Epithelial cell of esophagus (primary cell): ENCODE measurements at regions not wholly inside any gene's neighbourhood (a gene's known extent, or its start where the extent isn't known, plus 50 kb on each side); places are given as distances from the start of the nearest gene placed in this dataset.

Experiments used
- DNase-seq: peaks from one replicate; pipeline ENCODE4 v3.0.0; 2010; ENCODE audit warnings: low read depth
- H3K4me3 ChIP-seq: 2 replicates; pipeline ENCODE4 v1.5.1; 2011; ENCODE audit warnings: mild to moderate bottlenecking, low read length, control low read depth
- TF ChIP-seq, protein P1 (sequence below): IDR thresholded peaks from 2 replicates; pipeline ENCODE4 v1.5.1; 2011; ENCODE audit warnings: low read depth, mild to moderate bottlenecking, low read length, control low read depth, inconsistent platforms; ENCODE audit not compliant: insufficient read depth; ENCODE audit errors: missing control alignments

GRCh38 chr2:183995632-183996031 lies 602.7 kb upstream of the ZNF804A start:
- H3K4me3 ChIP-seq, result no peak overlapping the region
- TF ChIP-seq, protein P1, sequence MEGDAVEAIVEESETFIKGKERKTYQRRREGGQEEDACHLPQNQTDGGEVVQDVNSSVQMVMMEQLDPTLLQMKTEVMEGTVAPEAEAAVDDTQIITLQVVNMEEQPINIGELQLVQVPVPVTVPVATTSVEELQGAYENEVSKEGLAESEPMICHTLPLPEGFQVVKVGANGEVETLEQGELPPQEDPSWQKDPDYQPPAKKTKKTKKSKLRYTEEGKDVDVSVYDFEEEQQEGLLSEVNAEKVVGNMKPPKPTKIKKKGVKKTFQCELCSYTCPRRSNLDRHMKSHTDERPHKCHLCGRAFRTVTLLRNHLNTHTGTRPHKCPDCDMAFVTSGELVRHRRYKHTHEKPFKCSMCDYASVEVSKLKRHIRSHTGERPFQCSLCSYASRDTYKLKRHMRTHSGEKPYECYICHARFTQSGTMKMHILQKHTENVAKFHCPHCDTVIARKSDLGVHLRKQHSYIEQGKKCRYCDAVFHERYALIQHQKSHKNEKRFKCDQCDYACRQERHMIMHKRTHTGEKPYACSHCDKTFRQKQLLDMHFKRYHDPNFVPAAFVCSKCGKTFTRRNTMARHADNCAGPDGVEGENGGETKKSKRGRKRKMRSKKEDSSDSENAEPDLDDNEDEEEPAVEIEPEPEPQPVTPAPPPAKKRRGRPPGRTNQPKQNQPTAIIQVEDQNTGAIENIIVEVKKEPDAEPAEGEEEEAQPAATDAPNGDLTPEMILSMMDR, result no peak
- DNase-seq, result peak; percentile 26

- no peak for DNase-seq
- TF ChIP-seq, protein P1, result no peak
- no peak overlapping the region for H3K4me3 ChIP-seq
Observed at GRCh38 chr2:183996825-183997793, 601.2 kb upstream of the ZNF804A start.

DNA sequence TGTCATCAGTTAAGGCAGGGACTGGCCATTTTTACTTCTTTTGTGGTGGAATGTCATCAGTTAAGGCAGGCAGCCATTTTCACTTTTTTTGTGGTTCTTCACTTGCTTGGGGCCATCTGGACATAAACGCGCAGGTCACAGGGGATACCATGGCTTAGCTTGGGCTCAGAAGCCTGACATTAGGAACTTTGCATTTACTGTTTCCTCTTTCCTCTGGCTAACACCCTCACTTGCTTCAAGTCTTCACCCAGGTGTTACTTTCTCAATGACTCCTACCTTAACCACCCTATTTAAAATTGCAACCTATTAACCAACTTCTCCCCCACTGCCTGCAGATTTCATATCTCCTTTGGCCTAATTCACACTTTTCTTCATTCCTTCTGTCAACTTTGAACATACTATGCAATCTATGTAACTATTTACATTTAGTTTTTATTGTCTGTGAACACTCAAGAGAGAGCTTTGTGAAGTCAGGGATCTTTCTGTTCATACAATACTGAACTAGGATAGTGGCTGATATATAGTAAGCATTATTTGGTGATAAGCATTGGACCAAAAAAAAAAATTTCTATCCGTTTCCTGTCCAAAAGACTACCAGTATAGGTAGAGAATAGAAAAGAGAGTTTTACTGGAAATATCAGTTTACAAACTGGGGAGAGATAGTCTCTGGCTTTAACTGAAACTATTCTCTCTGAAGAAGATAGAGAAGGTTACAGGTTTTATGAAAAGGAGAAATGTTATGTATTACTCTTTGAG lies 600.1 kb upstream of the ZNF804A start:
- TF ChIP-seq, protein P1, result no peak
- no peak for DNase-seq
- H3K4me3 ChIP-seq, result no peak overlapping the region

GRCh38 chr2:183998797-183999190 lies 599.5 kb upstream of the ZNF804A start:
- TF ChIP-seq, protein P1, result no peak
- no peak overlapping the region for H3K4me3 ChIP-seq
- no peak for DNase-seq

DNA sequence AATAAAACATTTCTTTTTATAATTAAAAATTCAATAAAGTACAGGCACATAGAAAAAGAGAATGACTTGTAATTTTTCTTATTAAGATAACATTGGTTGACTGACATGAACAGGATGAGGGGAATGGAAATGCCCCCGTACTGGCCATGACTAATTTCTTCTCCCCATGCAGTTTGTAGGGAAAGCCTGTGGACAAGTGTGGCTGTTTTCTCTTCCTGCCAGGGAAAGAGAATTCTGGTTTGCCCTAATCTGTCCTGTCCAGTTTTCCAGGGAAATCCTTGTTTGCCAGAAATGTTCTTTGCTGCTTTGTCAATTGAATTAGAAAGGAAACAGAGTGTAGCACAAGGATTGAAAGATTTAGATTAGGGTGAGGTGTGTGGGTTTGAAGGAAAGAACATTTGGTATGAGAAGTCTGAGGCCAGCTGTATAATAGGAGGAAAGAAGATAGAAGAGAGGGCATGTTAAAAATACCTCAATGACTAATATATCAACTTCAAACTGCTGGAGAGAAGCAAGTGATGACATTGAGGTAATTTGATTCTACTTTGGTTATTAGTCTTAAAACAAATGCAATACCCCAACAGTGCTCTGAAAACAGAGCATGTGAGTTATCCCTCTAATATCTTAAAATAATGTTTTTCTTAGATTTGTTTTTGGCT lies 593.9 kb upstream of the ZNF804A start:
- no peak for DNase-seq
- no peak overlapping the region for H3K4me3 ChIP-seq
- TF ChIP-seq, protein P1, result no peak

GRCh38 chr2:184004948-184005672 lies 593.2 kb upstream of the ZNF804A start:
- no peak overlapping the region for H3K4me3 ChIP-seq
- TF ChIP-seq, protein P1, result no peak
- DNase-seq, result no peak
